H1 (cell line): ENCODE measurements at regions not wholly inside any gene's neighbourhood (a gene's known extent, or its start where the extent isn't known, plus 50 kb on each side); places are given as distances from the start of the nearest gene placed in this dataset.

Experiments used
- CTCF ChIA-PET: fragments of 300-600 bp; sonication (Branson Sonifier 250); formaldehyde crosslinking; loops from one replicate; lab custom pipeline; 2021; ENCODE audit not compliant: partially characterized antibody; lab: Charles Lee
- POLR2A ChIA-PET: fragments of 300-600 bp; sonication (Branson Sonifier 250); formaldehyde crosslinking; loops from one replicate; lab custom pipeline; 2021; ENCODE audit warnings: inconsistent platforms; ENCODE audit not compliant: partially characterized antibody; lab: Charles Lee
- DNase-seq, 2 experiments: peaks; one replicate each; pipeline versions ENCODE4 v3.0.0 to v3.0.0-alpha.2; 2010 to 2022; ENCODE audit warnings: low spot score in 2 of 2, low read depth in 1 of 2, mixed read lengths in 1 of 2
- FAIRE-seq: peaks from 2 replicates; lab custom pipeline; 2011; peaks lifted over from hg19 to GRCh38; lab: Jason Lieb, UNC
- H2AFZ ChIP-seq: 2 replicates; pipeline ENCODE4 v1.8.1; 2012; ENCODE audit warnings: low read length, inconsistent platforms
- H2AK5ac ChIP-seq: 2 replicates; pipeline ENCODE4 v1.6.1; 2013; ENCODE audit warnings: low read depth, low read length
- H2BK120ac ChIP-seq: replicated peaks from 2 replicates; pipeline ENCODE3; 2013; ENCODE audit warnings: low read depth, low read length, inconsistent platforms
- H2BK12ac ChIP-seq: 2 replicates; pipeline ENCODE4 v1.6.1; 2013; ENCODE audit warnings: low read depth, low read length
- H2BK15ac ChIP-seq: 2 replicates; pipeline ENCODE4 v1.6.1; 2013; ENCODE audit warnings: low read length
- H2BK20ac ChIP-seq: 2 replicates; pipeline ENCODE4 v1.6.1; 2013; ENCODE audit warnings: low read length
- H2BK5ac ChIP-seq: 2 replicates; pipeline ENCODE4 v1.6.1; 2013; ENCODE audit warnings: low read depth, low read length
- H3K14ac ChIP-seq: 2 replicates; pipeline ENCODE4 v1.6.1; 2013; ENCODE audit warnings: inconsistent platforms; ENCODE audit not compliant: insufficient read length
- H3K18ac ChIP-seq: 2 replicates; pipeline ENCODE4 v1.6.1; 2013; ENCODE audit warnings: low read length; ENCODE audit errors: extremely low read depth
- H3K23ac ChIP-seq: 2 replicates; pipeline ENCODE4 v1.6.1; 2013; ENCODE audit warnings: inconsistent platforms; ENCODE audit not compliant: insufficient read length
- H3K23me2 ChIP-seq: 2 replicates; pipeline ENCODE4 v1.6.1; 2013; ENCODE audit warnings: low read depth, low read length
- H3K27ac ChIP-seq: 2 replicates; pipeline ENCODE4 v1.6.1; 2011; ENCODE audit warnings: low read depth, low read length, inconsistent platforms
- H3K27me3 ChIP-seq, 4 experiments: replicated peaks in 1 of 4; 1 replicate in 1 of 4; 2 replicates in 3 of 4; pipeline versions ENCODE4 v1.6.1 to v1.8.1; 2011 to 2013; ENCODE audit warnings: low read length in 3 of 4, mild to moderate bottlenecking in 3 of 4, inconsistent platforms in 2 of 4, mixed read lengths in 2 of 4, moderate library complexity in 1 of 4; ENCODE audit not compliant: control insufficient read depth in 3 of 4, insufficient read depth in 3 of 4; ENCODE audit errors: extremely low read depth in 1 of 4
- H3K36me3 ChIP-seq, 4 experiments: 2 replicates each; pipeline versions ENCODE4 v1.6.1 to v1.8.1; 2011 to 2013; ENCODE audit warnings: mild to moderate bottlenecking in 4 of 4, low read length in 3 of 4, moderate library complexity in 2 of 4, control low read depth in 1 of 4, inconsistent platforms in 1 of 4; ENCODE audit not compliant: insufficient read depth in 4 of 4, control insufficient read depth in 2 of 4
- H3K4ac ChIP-seq: replicated peaks from 2 replicates; pipeline ENCODE3; 2013; ENCODE audit warnings: low read length, low read depth, mixed read lengths, inconsistent platforms; ENCODE audit not compliant: insufficient read length
- H3K4me1 ChIP-seq, 4 experiments: replicated peaks in 1 of 4; 1 replicate in 1 of 4; 2 replicates in 3 of 4; pipeline versions ENCODE4 v1.6.1 to v1.8.1; 2011 to 2013; ENCODE audit warnings: low read length in 3 of 4, inconsistent platforms in 2 of 4, mixed read lengths in 1 of 4; ENCODE audit not compliant: insufficient read depth in 4 of 4, control insufficient read depth in 3 of 4
- H3K4me2 ChIP-seq, 2 experiments: 2 replicates each; pipeline versions ENCODE4 v1.6.1 to v1.8.1; 2011 to 2013; ENCODE audit warnings: low read depth in 2 of 2, low read length in 2 of 2, control low read depth in 1 of 2, inconsistent platforms in 1 of 2, mild to moderate bottlenecking in 1 of 2; ENCODE audit not compliant: insufficient read depth in 1 of 2
- H3K4me3 ChIP-seq, 4 experiments: fragments of 200-600, 300-600 bp in 1 of 4; sonication (generic), shearing (Covaris generic), sonication (Bioruptor Twin) in 1 of 4; 2 replicates each; pipeline versions ENCODE4 v1.5.1 to v1.8.1; 2011 to 2016; ENCODE audit warnings: low read length in 4 of 4, low read depth in 3 of 4, control low read depth in 2 of 4, inconsistent platforms in 2 of 4, mild to moderate bottlenecking in 2 of 4, mixed read lengths in 1 of 4, moderate library complexity in 1 of 4; ENCODE audit not compliant: insufficient read depth in 2 of 4; ENCODE audit errors: extremely low read depth in 1 of 4
- H3K56ac ChIP-seq: replicated peaks from 2 replicates; pipeline ENCODE3; 2013; ENCODE audit warnings: low read depth, mild to moderate bottlenecking, mixed read lengths, low read length, inconsistent platforms; ENCODE audit not compliant: insufficient read length
- H3K79me1 ChIP-seq: 2 replicates; pipeline ENCODE4 v1.6.1; 2013; ENCODE audit warnings: low read depth, low read length, control low read depth
- H3K79me2 ChIP-seq, 2 experiments: 2 replicates each; pipeline versions ENCODE4 v1.6.1 to v1.8.1; 2012 to 2013; ENCODE audit warnings: low read length in 2 of 2, mild to moderate bottlenecking in 2 of 2, inconsistent platforms in 1 of 2; ENCODE audit not compliant: insufficient read depth in 2 of 2, control insufficient read depth in 1 of 2
- H3K9ac ChIP-seq, 4 experiments: replicated peaks in 1 of 4; 1 replicate in 1 of 4; 2 replicates in 3 of 4; pipeline versions ENCODE4 v1.6.1 to v1.8.1; 2011 to 2013; ENCODE audit warnings: low read depth in 3 of 4, low read length in 3 of 4, control low read depth in 2 of 4, mild to moderate bottlenecking in 2 of 4, moderate library complexity in 2 of 4, inconsistent platforms in 1 of 4; ENCODE audit errors: extremely low read depth in 1 of 4
- H3K9me3 ChIP-seq, 2 experiments: 2 replicates each; pipeline versions ENCODE4 v1.6.1 to v1.8.1; 2012 to 2013; ENCODE audit warnings: mild to moderate bottlenecking in 2 of 2, moderate library complexity in 2 of 2, control low read depth in 1 of 2, inconsistent platforms in 1 of 2, low read depth in 1 of 2, low read length in 1 of 2, mixed read lengths in 1 of 2; ENCODE audit not compliant: insufficient read depth in 2 of 2
- H4K20me1 ChIP-seq, 2 experiments: replicated peaks in 1 of 2; 2 replicates each; pipeline versions ENCODE3 to v1.8.1; 2011 to 2013; ENCODE audit warnings: inconsistent platforms in 2 of 2, low read length in 2 of 2, mild to moderate bottlenecking in 1 of 2; ENCODE audit not compliant: insufficient read depth in 2 of 2, control insufficient read depth in 1 of 2
- H4K5ac ChIP-seq: 2 replicates; pipeline ENCODE4 v1.6.1; 2013; ENCODE audit warnings: low read length, low read depth, mixed read lengths, inconsistent platforms; ENCODE audit not compliant: insufficient read length
- H4K8ac ChIP-seq: 2 replicates; pipeline ENCODE4 v1.8.0; 2013; ENCODE audit warnings: mild to moderate bottlenecking, moderate library complexity, low read length, inconsistent platforms; ENCODE audit not compliant: insufficient read depth; ENCODE audit errors: extremely low read depth
- H4K91ac ChIP-seq: replicated peaks from 2 replicates; pipeline ENCODE3; 2013; ENCODE audit warnings: low read length, mixed read lengths, inconsistent platforms; ENCODE audit not compliant: insufficient read length
- BACH1 ChIP-seq: IDR thresholded peaks from 2 replicates; pipeline ENCODE4 v1.6.1; 2012; ENCODE audit warnings: low read length, improper control_type of control experiment
- BRCA1 ChIP-seq: IDR thresholded peaks from 2 replicates; pipeline ENCODE4 v1.6.1; 2012; ENCODE audit warnings: low read depth, low read length, improper control_type of control experiment
- CHD2 ChIP-seq: IDR thresholded peaks from 2 replicates; pipeline ENCODE4 v1.6.1; 2012; ENCODE audit warnings: low read length, improper control_type of control experiment
- RAD21 ChIP-seq, 2 experiments: IDR thresholded peaks in 1 of 2; conservative IDR thresholded peaks in 1 of 2; 2 replicates each; pipeline ENCODE4 v1.6.1; 2011; ENCODE audit warnings: low read depth in 2 of 2, low read length in 2 of 2, improper control_type of control experiment in 1 of 2, inconsistent platforms in 1 of 2, mild to moderate bottlenecking in 1 of 2, moderate library complexity in 1 of 2
- SIX5 ChIP-seq: IDR thresholded peaks from 2 replicates; pipeline ENCODE4 v1.6.1; 2011; ENCODE audit warnings: mild to moderate bottlenecking, low read depth, low read length
- WGBS, 2 experiments: shearing (Covaris generic) in 1 of 2; methylation state at CpG; one replicate each; pipeline versions ENCODE4 v1.1.6 to v1.1.7; 2013 to 2015; ENCODE audit warnings: low lambda C conversion rate in 2 of 2, mixed read lengths in 2 of 2, inconsistent platforms in 1 of 2, low coverage in 1 of 2, missing lambda C conversion rate in 1 of 2; ENCODE audit not compliant: insufficient replicate concordance in 2 of 2, insufficient coverage in 1 of 2, insufficient read length in 1 of 2; ENCODE audit errors: extremely low coverage in 1 of 2, missing lambda C conversion rate in 1 of 2; 5-methylcytosine and 5-hydroxymethylcytosine counted together

GRCh38 chr2:196555726-196556125 lies 83.8 kb upstream of the CCDC150 start:
- Histone ChIP-seq H2BK5ac (no peak overlapping the region), H4K20me1 (no peaks in the 10 kb centered on the region), H3K4me3 (no peak overlapping the region), H3K23ac (no peak overlapping the region), H3K4me1 (peaks cover 0 to 4% (median 0%) of the 10 kb centered on the region in 4 experiments; a peak in 1 of 7 replicates), H4K5ac (no peak overlapping the region), H4K91ac (no peak overlapping the region), H3K79me1 (no peaks in the 10 kb centered on the region), H3K56ac (no peak overlapping the region), H3K27me3 (no peaks in the 10 kb centered on the region), H3K18ac (no peak overlapping the region), H3K4ac (no peak overlapping the region), H2AK5ac (no peak overlapping the region), H3K79me2 (no peaks in the 10 kb centered on the region), H2BK12ac (no peak overlapping the region), H2BK15ac (no peak overlapping the region), H3K9me3 (no peaks in the 10 kb centered on the region), H2AFZ (no peak overlapping the region), H2BK120ac (no peak overlapping the region), H3K36me3 (no peaks in the 10 kb centered on the region), H3K27ac (no peak overlapping the region), H3K9ac (no peak overlapping the region), H4K8ac (no peak overlapping the region), H3K14ac (no peak overlapping the region), H3K4me2 (no peak overlapping the region), H2BK20ac (no peak overlapping the region), H3K23me2 (no peaks in the 10 kb centered on the region)
- DNase-seq (no peak), FAIRE-seq (no peak)
- 100% methylated on average over 1 of the region's 1 CpG; no CpG with 5 or more reads in 1 of the 2 experiments for WGBS, 2 experiments
- CTCF ChIA-PET: no interaction called here
- POLR2A ChIA-PET: no interaction called here
- TF ChIP-seq RAD21 (IDR thresholded peaks at IDR 0.05 in 1 of 2, conservative IDR thresholded peaks at IDR 0.05 in 1 of 2; ENCODE audit: low read depth in 2 of 2, low read length in 2 of 2) (no peak), CHD2 (no peak), SIX5 (no peak), BRCA1 (no peak), BACH1 (no peak)
